GM19372 (cell line): ENCODE measurements at regions not wholly inside any gene's neighbourhood (a gene's known extent, or its start where the extent isn't known, plus 50 kb on each side); places are given as distances from the start of the nearest gene placed in this dataset.
"Not testable (repeated sequence)": the region's sequence is repeated elsewhere in the genome, so short reads cannot be mapped to it uniquely, and the experiment has no call there.

Source experiments
- ATAC-seq: cut with Tn5 transposase; IDR thresholded peaks from one replicate; pipeline ENCODE4 v1.9.1; 2021; ENCODE audit warnings: mild to moderate bottlenecking, low read depth, moderate library complexity; ENCODE audit not compliant: unreplicated experiment

GRCh38 chr3:5463991-5464390 is 276.5 kb downstream of the EDEM1 start:
- no peak for ATAC-seq

GRCh38 chr3:5464649-5465048 is 277.1 kb downstream of the EDEM1 start:
- ATAC-seq: no peak

- no peak for ATAC-seq
Measured at GRCh38 chr3:5465183-5465582, 277.7 kb downstream of the EDEM1 start.

- no peak for ATAC-seq
Measured at GRCh38 chr3:5466065-5466464, 278.6 kb downstream of the EDEM1 start.

- ATAC-seq: no peak
Measured at GRCh38 chr3:5466717-5467116, 279.2 kb downstream of the EDEM1 start.

- no peak for ATAC-seq
Measured at GRCh38 chr3:5473471-5473870, 286.0 kb downstream of the EDEM1 start.

- ATAC-seq: no peak
Measured at GRCh38 chr3:5476403-5476802, 288.9 kb downstream of the EDEM1 start.

- ATAC-seq: no peak
Measured at GRCh38 chr3:5479229-5479799, 291.8 kb downstream of the EDEM1 start.

- no peak for ATAC-seq
Measured at GRCh38 chr3:5480190-5480589, 292.7 kb downstream of the EDEM1 start.

- peak; percentile 63 for ATAC-seq
Measured at GRCh38 chr3:5485427-5485826, 297.9 kb downstream of the EDEM1 start.

- no peak for ATAC-seq
Measured at GRCh38 chr3:5488771-5489170, 301.3 kb downstream of the EDEM1 start.

- no peak for ATAC-seq
Measured at GRCh38 chr3:5489536-5489935, 302.0 kb downstream of the EDEM1 start.

- ATAC-seq: no peak
Measured at GRCh38 chr3:5494905-5495519, 307.5 kb downstream of the EDEM1 start.

GRCh38 chr3:5497497-5497896 is 310.0 kb downstream of the EDEM1 start:
- ATAC-seq: no peak

- ATAC-seq: peak; percentile 31
Measured at GRCh38 chr3:5498981-5499380, 311.5 kb downstream of the EDEM1 start.

- ATAC-seq: peak; percentile 80
Measured at GRCh38 chr3:5499404-5499803, 311.9 kb downstream of the EDEM1 start.

- ATAC-seq: no peak
Measured at GRCh38 chr3:5503136-5503535, 315.6 kb downstream of the EDEM1 start.

GRCh38 chr3:5504135-5504534 is 316.6 kb downstream of the EDEM1 start:
- ATAC-seq: no peak

GRCh38 chr3:5505163-5505562 is 317.7 kb downstream of the EDEM1 start:
- ATAC-seq: no peak

- no peak for ATAC-seq
Measured at GRCh38 chr3:5505997-5506396, 318.5 kb downstream of the EDEM1 start.

GRCh38 chr3:5508860-5509259 is 321.4 kb downstream of the EDEM1 start:
- ATAC-seq: not testable (repeated sequence)

- ATAC-seq: no peak
Measured at GRCh38 chr3:5510300-5510699, 322.8 kb downstream of the EDEM1 start.

- no peak for ATAC-seq
Measured at GRCh38 chr3:5517921-5518320, 330.4 kb downstream of the EDEM1 start.
